ENCODE measurements at regions not wholly inside any gene's neighbourhood (a gene's known extent, or its start where the extent isn't known, plus 50 kb on each side); places are given as distances from the start of the nearest gene placed in this dataset.

DNA sequence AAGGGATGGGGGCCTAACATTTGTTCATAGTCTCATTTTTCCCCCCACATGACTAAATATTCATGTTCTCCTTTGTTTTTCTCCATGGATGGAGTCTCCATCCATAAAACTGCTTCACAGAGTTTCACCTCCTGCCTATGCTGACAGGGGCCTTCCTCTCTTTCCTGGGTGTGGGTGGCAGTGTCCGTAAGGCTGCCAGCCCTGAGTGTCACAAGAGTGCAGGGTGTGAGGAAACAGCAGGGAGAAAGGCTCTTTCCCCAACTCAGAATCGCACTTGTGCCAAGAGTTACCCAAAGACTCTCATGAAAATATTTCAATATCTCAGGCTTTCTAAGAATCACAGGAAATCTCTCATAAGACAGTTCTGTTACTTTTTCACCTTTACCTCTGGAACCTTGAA, 346.2 kb upstream of the MMS22L start:
- no peak overlapping the region for H3K27ac ChIP-seq (ENCODE audit: low read depth, low read length, poor library complexity, severe bottlenecking)
- BruUV-seq (replicated peaks): no TSS peak
- ChIA-PET CTCF (no interaction called here), POLR2A (ENCODE audit: low non-redundant PET) (no interaction called here)
- no peaks in the 10 kb centered on the region for H3K27me3 ChIP-seq (replicated peaks; ENCODE audit: insufficient read depth, low read depth, low read length, poor library complexity)
- H3K4me3 ChIP-seq (ENCODE audit: low read depth, low read length, poor library complexity, severe bottlenecking): no peak overlapping the region
- no peaks in the 10 kb centered on the region for H3K9me3 ChIP-seq (ENCODE audit: low read depth, low read length, poor library complexity, severe bottlenecking)
- intact Hi-C loops (cut with micrococcal nuclease; ENCODE audit: unreplicated experiment): no loop called here
- peaks cover 20% of the 10 kb centered on the region for H3K4me1 ChIP-seq (ENCODE audit: insufficient read depth, low read length, poor library complexity, severe bottlenecking)
- no peaks in the 10 kb centered on the region for H3K36me3 ChIP-seq (ENCODE audit: insufficient read depth, low read length, poor library complexity, severe bottlenecking)
- no peak for TF ChIP-seq EZH2 (IDR thresholded peaks at IDR 0.05; ENCODE audit: borderline replicate concordance, low read depth, low read length, poor library complexity, severe bottlenecking)
- TF ChIP-seq, protein P1, sequence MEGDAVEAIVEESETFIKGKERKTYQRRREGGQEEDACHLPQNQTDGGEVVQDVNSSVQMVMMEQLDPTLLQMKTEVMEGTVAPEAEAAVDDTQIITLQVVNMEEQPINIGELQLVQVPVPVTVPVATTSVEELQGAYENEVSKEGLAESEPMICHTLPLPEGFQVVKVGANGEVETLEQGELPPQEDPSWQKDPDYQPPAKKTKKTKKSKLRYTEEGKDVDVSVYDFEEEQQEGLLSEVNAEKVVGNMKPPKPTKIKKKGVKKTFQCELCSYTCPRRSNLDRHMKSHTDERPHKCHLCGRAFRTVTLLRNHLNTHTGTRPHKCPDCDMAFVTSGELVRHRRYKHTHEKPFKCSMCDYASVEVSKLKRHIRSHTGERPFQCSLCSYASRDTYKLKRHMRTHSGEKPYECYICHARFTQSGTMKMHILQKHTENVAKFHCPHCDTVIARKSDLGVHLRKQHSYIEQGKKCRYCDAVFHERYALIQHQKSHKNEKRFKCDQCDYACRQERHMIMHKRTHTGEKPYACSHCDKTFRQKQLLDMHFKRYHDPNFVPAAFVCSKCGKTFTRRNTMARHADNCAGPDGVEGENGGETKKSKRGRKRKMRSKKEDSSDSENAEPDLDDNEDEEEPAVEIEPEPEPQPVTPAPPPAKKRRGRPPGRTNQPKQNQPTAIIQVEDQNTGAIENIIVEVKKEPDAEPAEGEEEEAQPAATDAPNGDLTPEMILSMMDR (conservative IDR thresholded peaks at IDR 0.05; ENCODE audit: low read depth, low read length): no peak
- DNase-seq (ENCODE audit: low spot score): no peak

DNA sequence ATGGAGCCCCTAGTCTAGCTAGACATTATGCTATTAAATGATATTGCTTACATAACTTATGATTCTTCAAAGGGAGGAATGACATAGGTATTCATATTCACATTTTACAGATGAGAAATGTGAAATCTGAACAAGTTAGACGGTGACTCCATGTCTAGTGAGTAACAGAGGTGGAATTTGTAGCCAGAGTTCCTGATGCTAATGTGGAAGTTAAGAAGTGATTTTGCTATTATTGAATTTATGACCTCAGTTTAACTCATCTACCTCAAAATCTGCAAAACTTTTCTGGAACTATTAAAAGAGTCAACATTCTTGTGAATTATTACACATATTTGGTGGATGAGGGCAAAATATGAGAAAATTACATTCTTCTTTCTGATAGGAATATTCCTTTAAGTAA, 347.6 kb upstream of the MMS22L start:
- H3K9me3 ChIP-seq (ENCODE audit: low read depth, low read length, poor library complexity, severe bottlenecking): no peaks in the 10 kb centered on the region
- no peak overlapping the region for H3K4me3 ChIP-seq (ENCODE audit: low read depth, low read length, poor library complexity, severe bottlenecking)
- H3K36me3 ChIP-seq (ENCODE audit: insufficient read depth, low read length, poor library complexity, severe bottlenecking): no peaks in the 10 kb centered on the region
- intact Hi-C loops (cut with micrococcal nuclease; ENCODE audit: unreplicated experiment): no loop called here
- no TSS peak for BruUV-seq (replicated peaks)
- DNase-seq (ENCODE audit: low spot score): no peak
- no peaks in the 10 kb centered on the region for H3K27me3 ChIP-seq (replicated peaks; ENCODE audit: insufficient read depth, low read depth, low read length, poor library complexity)
- POLR2A ChIA-PET (ENCODE audit: low non-redundant PET): no interaction called here
- CTCF ChIA-PET: no interaction called here
- TF ChIP-seq EZH2 (IDR thresholded peaks at IDR 0.05; ENCODE audit: borderline replicate concordance, low read depth, low read length, poor library complexity, severe bottlenecking): no peak
- TF ChIP-seq, protein P1 (conservative IDR thresholded peaks at IDR 0.05; ENCODE audit: low read depth, low read length): no peak
- H3K4me1 ChIP-seq (ENCODE audit: insufficient read depth, low read length, poor library complexity, severe bottlenecking): peaks cover 20% of the 10 kb centered on the region
- H3K27ac ChIP-seq (ENCODE audit: low read depth, low read length, poor library complexity, severe bottlenecking): no peak overlapping the region

DNA sequence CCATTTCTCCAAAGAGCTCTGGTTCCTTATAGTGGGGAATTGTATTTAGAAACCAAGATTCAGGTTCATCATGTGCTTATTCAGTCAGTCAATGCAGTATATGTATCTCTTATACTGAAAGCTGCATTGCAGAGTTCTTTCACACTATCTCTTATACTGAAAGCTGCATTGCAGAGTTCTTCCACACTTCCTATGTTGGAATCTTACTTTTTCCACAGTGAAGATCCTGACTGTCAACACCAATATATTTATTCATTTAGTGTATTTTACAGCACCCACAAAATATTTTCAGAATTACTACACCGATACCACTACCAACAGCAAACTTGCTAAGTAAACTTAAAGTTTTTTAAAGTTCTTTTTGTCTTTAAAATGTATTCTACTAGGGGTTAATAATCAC, 349.3 kb upstream of the MMS22L start:
- intact Hi-C loops (cut with micrococcal nuclease; ENCODE audit: unreplicated experiment): no loop called here
- Histone ChIP-seq H3K4me1 (ENCODE audit: insufficient read depth, low read length, poor library complexity, severe bottlenecking) (peaks cover 9% of the 10 kb centered on the region), H3K9me3 (ENCODE audit: low read depth, low read length, poor library complexity, severe bottlenecking) (peaks cover 8% of the 10 kb centered on the region), H3K36me3 (ENCODE audit: insufficient read depth, low read length, poor library complexity, severe bottlenecking) (no peaks in the 10 kb centered on the region), H3K4me3 (ENCODE audit: low read depth, low read length, poor library complexity, severe bottlenecking) (no peak overlapping the region), H3K27ac (ENCODE audit: low read depth, low read length, poor library complexity, severe bottlenecking) (no peak overlapping the region), H3K27me3 (replicated peaks; ENCODE audit: insufficient read depth, low read depth, low read length, poor library complexity) (no peaks in the 10 kb centered on the region)
- CTCF ChIA-PET: no interaction called here
- TF ChIP-seq, protein P1 (conservative IDR thresholded peaks at IDR 0.05; ENCODE audit: low read depth, low read length): no peak
- TF ChIP-seq EZH2 (IDR thresholded peaks at IDR 0.05; ENCODE audit: borderline replicate concordance, low read depth, low read length, poor library complexity, severe bottlenecking): no peak
- no peak for DNase-seq (ENCODE audit: low spot score)
- no TSS peak for BruUV-seq (replicated peaks)
- POLR2A ChIA-PET (ENCODE audit: low non-redundant PET): no interaction called here
